Esophagus muscularis mucosa (tissue), 3 donors: ENCODE measurements at regions not wholly inside any gene's neighbourhood (a gene's known extent, or its start where the extent isn't known, plus 50 kb on each side); places are given as distances from the start of the nearest gene placed in this dataset.

Experiments
- CTCF ChIP-seq, 3 experiments: fragments of 200-600 bp in 2 of 3; fragments of 450-650 bp in 1 of 3; sonication (generic) in 2 of 3; IDR thresholded peaks; one replicate each; pipeline ENCODE4 v1.5.1; 2017 to 2019; ENCODE audit warnings: antibody characterized with exemption in 3 of 3, mild to moderate bottlenecking in 2 of 3, moderate library complexity in 1 of 3
- POLR2AphosphoS5 ChIP-seq, 2 donors: sonication (generic); formaldehyde crosslinking; IDR thresholded peaks; one replicate each; pipeline ENCODE4 v1.6.1; 2017; ENCODE audit warnings: antibody characterized with exemption in 2 of 2

- no peak for TF ChIP-seq POLR2AphosphoS5 (IDR thresholded peaks at IDR 0.05)
- TF ChIP-seq CTCF (IDR thresholded peaks at IDR 0.05), result no peak
These were observed 380.0 kb downstream of the ZNF536 start for GRCh38 chr19:30752201-30752600.
